ENCODE measurements at regions not wholly inside any gene's neighbourhood (a gene's known extent, or its start where the extent isn't known, plus 50 kb on each side); places are given as distances from the start of the nearest gene placed in this dataset.

GRCh38 chr5:87966213-87966612 lies 302.4 kb downstream of the TMEM161B start:
- H3K4me3 ChIP-seq (ENCODE audit: low read depth, low read length, poor library complexity, severe bottlenecking) = no peak overlapping the region
- no peaks in the 10 kb centered on the region for H3K4me1 ChIP-seq (ENCODE audit: insufficient read depth, low read length, poor library complexity, severe bottlenecking)
- intact Hi-C loops (cut with micrococcal nuclease; ENCODE audit: unreplicated experiment) = no loop called here
- H3K9me3 ChIP-seq (ENCODE audit: low read depth, low read length, poor library complexity, severe bottlenecking) = no peaks in the 10 kb centered on the region
- DNase-seq (ENCODE audit: low spot score) = no peak
- H3K36me3 ChIP-seq (ENCODE audit: insufficient read depth, low read length, poor library complexity, severe bottlenecking) = no peaks in the 10 kb centered on the region
- BruUV-seq (replicated peaks) = no TSS peak
- TF ChIP-seq EZH2 (IDR thresholded peaks at IDR 0.05; ENCODE audit: borderline replicate concordance, low read depth, low read length, poor library complexity, severe bottlenecking) (no peak), CTCF (conservative IDR thresholded peaks at IDR 0.05; ENCODE audit: low read depth, low read length) (no peak)
- POLR2A ChIA-PET (ENCODE audit: low non-redundant PET) = interaction anchor here (0.7 kb wide), 1 partner anchor 248 kb away, joined by 4 read pairs; no protein-coding TSS in a partner anchor
- H3K27me3 ChIP-seq (replicated peaks; ENCODE audit: insufficient read depth, low read depth, low read length, poor library complexity) = peaks cover 56% of the 10 kb centered on the region
- no peak overlapping the region for H3K27ac ChIP-seq (ENCODE audit: low read depth, low read length, poor library complexity, severe bottlenecking)
- CTCF ChIA-PET = no interaction called here

- Histone ChIP-seq H3K4me3 (ENCODE audit: low read depth, low read length, poor library complexity, severe bottlenecking) (no peak overlapping the region), H3K27me3 (replicated peaks; ENCODE audit: insufficient read depth, low read depth, low read length, poor library complexity) (peaks cover 24% of the 10 kb centered on the region), H3K4me1 (ENCODE audit: insufficient read depth, low read length, poor library complexity, severe bottlenecking) (peaks cover 24% of the 10 kb centered on the region), H3K36me3 (ENCODE audit: insufficient read depth, low read length, poor library complexity, severe bottlenecking) (no peaks in the 10 kb centered on the region), H3K27ac (ENCODE audit: low read depth, low read length, poor library complexity, severe bottlenecking) (peak overlapping the region; percentile 5), H3K9me3 (ENCODE audit: low read depth, low read length, poor library complexity, severe bottlenecking) (no peaks in the 10 kb centered on the region)
- CTCF ChIA-PET = no interaction called here
- POLR2A ChIA-PET (ENCODE audit: low non-redundant PET) = interaction anchor here (0.5 to 0.6 kb wide), 2 partner anchors 10 to 14 kb away, joined by 3 read pairs; no protein-coding TSS in a partner anchor
- TF ChIP-seq EZH2 (IDR thresholded peaks at IDR 0.05; ENCODE audit: borderline replicate concordance, low read depth, low read length, poor library complexity, severe bottlenecking) (no peak), CTCF (conservative IDR thresholded peaks at IDR 0.05; ENCODE audit: low read depth, low read length) (no peak)
- DNase-seq (ENCODE audit: low spot score) = peak; percentile 91
- intact Hi-C loops (cut with micrococcal nuclease; ENCODE audit: unreplicated experiment) = loop anchor here (5.0 kb wide), 1 partner anchor 728 kb away; no protein-coding TSS in a partner anchor
- no TSS peak for BruUV-seq (replicated peaks)
Measured at GRCh38 chr5:87954121-87954520, 314.5 kb downstream of the TMEM161B start.

GRCh38 chr5:87951661-87952060 lies 317.0 kb downstream of the TMEM161B start:
- CTCF ChIA-PET = no interaction called here
- TF ChIP-seq EZH2 (IDR thresholded peaks at IDR 0.05; ENCODE audit: borderline replicate concordance, low read depth, low read length, poor library complexity, severe bottlenecking) (no peak), CTCF (conservative IDR thresholded peaks at IDR 0.05; ENCODE audit: low read depth, low read length) (no peak)
- Histone ChIP-seq H3K36me3 (ENCODE audit: insufficient read depth, low read length, poor library complexity, severe bottlenecking) (no peaks in the 10 kb centered on the region), H3K27me3 (replicated peaks; ENCODE audit: insufficient read depth, low read depth, low read length, poor library complexity) (peaks cover 28% of the 10 kb centered on the region), H3K9me3 (ENCODE audit: low read depth, low read length, poor library complexity, severe bottlenecking) (no peaks in the 10 kb centered on the region), H3K4me1 (ENCODE audit: insufficient read depth, low read length, poor library complexity, severe bottlenecking) (peaks cover 24% of the 10 kb centered on the region), H3K4me3 (ENCODE audit: low read depth, low read length, poor library complexity, severe bottlenecking) (no peak overlapping the region), H3K27ac (ENCODE audit: low read depth, low read length, poor library complexity, severe bottlenecking) (no peak overlapping the region)
- no TSS peak for BruUV-seq (replicated peaks)
- no peak for DNase-seq (ENCODE audit: low spot score)
- POLR2A ChIA-PET (ENCODE audit: low non-redundant PET) = no interaction called here
- intact Hi-C loops (cut with micrococcal nuclease; ENCODE audit: unreplicated experiment) = loop anchor here (5.0 kb wide), 1 partner anchor 731 kb away; no protein-coding TSS in a partner anchor

Measured in A673 (cell line).